HepG2 (cell line): ENCODE measurements at regions not wholly inside any gene's neighbourhood (a gene's known extent, or its start where the extent isn't known, plus 50 kb on each side); places are given as distances from the start of the nearest gene placed in this dataset.

ENCODE experiments used
- ATAC-seq: fragments of 200-7000 bp; cut with Tn5 transposase; 3 replicates; pipeline ENCODE4 v1.9.1; 2020; ENCODE audit warnings: mild to moderate bottlenecking, moderate library complexity
- BruUV-seq: library from RNA; stranded (reverse); fragments of 400-500 nt; replicated peaks from 2 replicates; lab custom pipeline; 2021; lab: Mats Ljungman, UMichigan
- CTCF ChIA-PET: fragments of 300-600 bp; formaldehyde crosslinking; extraction: SDS; loops from one replicate; lab custom pipeline; 2021; ENCODE audit warnings: low total read pairs, inconsistent platforms, low intra/inter-chr PET ratio; lab: Yijun Ruan, JAX
- POLR2A ChIA-PET: fragments of 350-600 bp; sonication (Branson Sonifier 250); formaldehyde crosslinking; loops from one replicate; lab custom pipeline; 2020; ENCODE audit warnings: antibody characterized with exemption, inconsistent platforms; lab: Yijun Ruan, JAX
- DNase-seq: peaks from one replicate; pipeline ENCODE4 v3.0.0-alpha.2; 2015; ENCODE audit warnings: low spot score
- FAIRE-seq: peaks from 3 replicates; lab custom pipeline; 2011; peaks lifted over from hg19 to GRCh38; lab: Jason Lieb, UNC
- H2AFZ ChIP-seq: one replicate; pipeline ENCODE4 v1.6.1; 2011; ENCODE audit warnings: low read length, inconsistent platforms
- H3K27ac ChIP-seq: fragments of 300-600 bp; 3 replicates; pipeline ENCODE4 v1.8.0; 2011; ENCODE audit warnings: mixed run types, mild to moderate bottlenecking, mixed read lengths, low read length, inconsistent platforms; ENCODE audit not compliant: insufficient read depth; ENCODE audit errors: extremely low read length
- H3K27me3 ChIP-seq, 2 experiments: fragments of 200-600 bp in 1 of 2; 2 replicates in 1 of 2; 3 replicates in 1 of 2; pipeline versions ENCODE4 v1.6.0 to v1.8.0; 2011; ENCODE audit warnings: low read length in 2 of 2, mild to moderate bottlenecking in 2 of 2, moderate library complexity in 2 of 2, inconsistent platforms in 1 of 2; ENCODE audit not compliant: insufficient read depth in 2 of 2, control insufficient read depth in 1 of 2
- H3K36me3 ChIP-seq, 2 experiments: fragments of 200-600 bp in 1 of 2; replicated peaks in 1 of 2; 2 replicates in 1 of 2; 3 replicates in 1 of 2; pipeline versions ENCODE4 v1.5.1 to v1.8.0; 2011; ENCODE audit warnings: low read length in 2 of 2, inconsistent platforms in 1 of 2; ENCODE audit not compliant: insufficient read depth in 2 of 2, control insufficient read depth in 1 of 2
- H3K4me1 ChIP-seq: 2 replicates; pipeline ENCODE4 v1.5.1; 2012; ENCODE audit warnings: low read length, inconsistent platforms; ENCODE audit not compliant: insufficient read depth
- H3K4me2 ChIP-seq: 2 replicates; pipeline ENCODE4 v1.6.0; 2011; ENCODE audit warnings: low read depth, low read length, inconsistent platforms
- H3K4me3 ChIP-seq, 3 experiments: fragments of 200-600 bp in 1 of 3; sonication (generic), shearing (Covaris generic) in 1 of 3; replicated peaks in 1 of 3; 2 replicates each; pipeline ENCODE4 v1.5.1; 2011 to 2016; ENCODE audit warnings: low read length in 3 of 3, inconsistent platforms in 2 of 3, low read depth in 2 of 3, mild to moderate bottlenecking in 2 of 3, control low read depth in 1 of 3, mixed read lengths in 1 of 3; ENCODE audit not compliant: insufficient read depth in 1 of 3
- H3K79me2 ChIP-seq: one replicate; pipeline ENCODE4 v1.6.1; 2011; ENCODE audit warnings: low read length, inconsistent platforms; ENCODE audit not compliant: insufficient read depth
- H3K9ac ChIP-seq: 2 replicates; pipeline ENCODE4 v1.6.0; 2011; ENCODE audit warnings: mild to moderate bottlenecking, low read depth, low read length, inconsistent platforms; ENCODE audit not compliant: insufficient read depth
- H3K9me3 ChIP-seq: 2 replicates; pipeline ENCODE4 v1.5.1; 2012; ENCODE audit warnings: mild to moderate bottlenecking, low read length
- H4K20me1 ChIP-seq: 2 replicates; pipeline ENCODE4 v1.6.0; 2011; ENCODE audit warnings: inconsistent platforms, mild to moderate bottlenecking, low read length, moderate library complexity; ENCODE audit not compliant: insufficient read depth
- ADNP ChIP-seq: sonication (generic); formaldehyde crosslinking; IDR thresholded peaks from 2 replicates; pipeline ENCODE4 v1.4.0; 2020; ENCODE audit warnings: missing genetic modification reagents
- CSRNP2 ChIP-seq: sonication (generic); formaldehyde crosslinking; conservative IDR thresholded peaks from 2 replicates; pipeline ENCODE4 v1.8.0; 2022; ENCODE audit warnings: low read depth, missing genetic modification reagents
- HOXA7 ChIP-seq: sonication (generic); formaldehyde crosslinking; IDR thresholded peaks from 2 replicates; pipeline ENCODE4 v1.8.1; 2022; ENCODE audit warnings: mild to moderate bottlenecking, missing genetic modification reagents, moderate library complexity
- ISL2 ChIP-seq: sonication (generic); formaldehyde crosslinking; IDR thresholded peaks from 2 replicates; pipeline ENCODE4 v1.5.0; 2020; ENCODE audit warnings: missing genetic modification reagents
- JDP2 ChIP-seq: sonication (generic); formaldehyde crosslinking; IDR thresholded peaks from 2 replicates; pipeline ENCODE4 v1.8.1; 2022; ENCODE audit warnings: missing genetic modification reagents, borderline replicate concordance
- NAIF1 ChIP-seq: sonication (generic); formaldehyde crosslinking; IDR thresholded peaks from 2 replicates; pipeline ENCODE4 v1.5.0; 2020; ENCODE audit warnings: mild to moderate bottlenecking, missing genetic modification reagents, borderline replicate concordance
- TAF15 ChIP-seq: fragments of 200-400 bp; formaldehyde crosslinking; IDR thresholded peaks from one replicate; pipeline ENCODE4 v1.6.1; 2018; ENCODE audit warnings: mild to moderate bottlenecking, low read depth, low read length; ENCODE audit not compliant: poor library complexity, severe bottlenecking
- TERF1 ChIP-seq: sonication (generic); formaldehyde crosslinking; IDR thresholded peaks from 2 replicates; pipeline ENCODE4 v1.8.0; 2022; ENCODE audit warnings: mild to moderate bottlenecking, missing genetic modification reagents, moderate library complexity
- TFE3 ChIP-seq: IDR thresholded peaks from 2 replicates; pipeline ENCODE4 v1.6.1; 2016
- WIZ ChIP-seq: sonication (generic); formaldehyde crosslinking; IDR thresholded peaks from 2 replicates; pipeline ENCODE4 v1.5.1; 2020; ENCODE audit warnings: mild to moderate bottlenecking, missing genetic modification reagents
- ZBTB37 ChIP-seq: sonication (generic); formaldehyde crosslinking; IDR thresholded peaks from 2 replicates; pipeline ENCODE4 v1.4.0; 2020; ENCODE audit warnings: mild to moderate bottlenecking, missing genetic modification reagents
- ZBTB44 ChIP-seq: sonication (generic); formaldehyde crosslinking; IDR thresholded peaks from 2 replicates; pipeline ENCODE4 v1.4.0; 2020; ENCODE audit warnings: missing genetic modification reagents
- ZNF160 ChIP-seq: sonication (generic); formaldehyde crosslinking; IDR thresholded peaks from 2 replicates; pipeline ENCODE4 v1.8.0; 2022; ENCODE audit warnings: mild to moderate bottlenecking, inconsistent platforms, missing genetic modification reagents
- ZNF446 ChIP-seq: sonication (generic); formaldehyde crosslinking; IDR thresholded peaks from 2 replicates; pipeline ENCODE4 v1.5.0; 2020; ENCODE audit warnings: mild to moderate bottlenecking, missing genetic modification reagents
- ZNF740 ChIP-seq: sonication (generic); formaldehyde crosslinking; IDR thresholded peaks from 2 replicates; pipeline ENCODE4 v1.4.0; 2020; ENCODE audit warnings: missing genetic modification reagents
- ZSCAN25 ChIP-seq: sonication (generic); formaldehyde crosslinking; IDR thresholded peaks from 2 replicates; pipeline ENCODE4 v1.8.0; 2022; ENCODE audit warnings: mild to moderate bottlenecking, missing genetic modification reagents
- ZZZ3 ChIP-seq: sonication (generic); formaldehyde crosslinking; IDR thresholded peaks from 2 replicates; pipeline ENCODE4 v1.4.0; 2020; ENCODE audit warnings: missing genetic modification reagents, mild to moderate bottlenecking, borderline replicate concordance
- WGBS: methylation state at CpG from one replicate; pipeline ENCODE4 v1.1.6; 2017; ENCODE audit warnings: low lambda C conversion rate; 5-methylcytosine and 5-hydroxymethylcytosine counted together
- in situ Hi-C: cut with HindIII; loops from 2 replicates; pipeline ENCODE4 v1.10.0; 2017; ENCODE audit warnings: low pct_unique_long_range_greater_than_20kb; ENCODE audit not compliant: extremely low pct_ligation_motif_present
- intact Hi-C: fragments of 100-400 bp; cut with micrococcal nuclease; formaldehyde crosslinking; loops from one replicate; pipeline ENCODE4 v1.10.0; 2022; ENCODE audit not compliant: unreplicated experiment

- TF ChIP-seq ZNF740 (CRISPR knock-in tag) (no peak), ISL2 (CRISPR knock-in tag) (no peak), JDP2 (no peak), ZNF446 (no peak)
These were observed 1179.9 kb downstream of the ZPLD1 start (continued) for GRCh38 chr3:103614719-103615118.

- Histone ChIP-seq H3K9me3 (peaks cover 28% of the 10 kb centered on the region), H3K27me3 (no peaks in the 10 kb centered on the region), H3K4me1 (no peaks in the 10 kb centered on the region), H3K79me2 (no peaks in the 10 kb centered on the region), H3K4me2 (no peak overlapping the region), H3K27ac (no peak overlapping the region), H4K20me1 (no peaks in the 10 kb centered on the region), H3K36me3 (no peaks in the 10 kb centered on the region), H3K9ac (no peak overlapping the region), H3K4me3 (no peak overlapping the region), H2AFZ (no peak overlapping the region)
- 0% methylated on average over 2 of the region's 2 CpGs for WGBS
- no TSS peak for BruUV-seq
- FAIRE-seq, result no peak
- in situ Hi-C loops, result no loop called here
- intact Hi-C loops, result no loop called here
- POLR2A ChIA-PET, result no interaction called here
- no peak for DNase-seq
- CTCF ChIA-PET, result no interaction called here
- ATAC-seq, result no peak
- TF ChIP-seq ZNF160 (CRISPR knock-in tag) (no peak), ZBTB44 (no peak), ZZZ3 (CRISPR knock-in tag) (no peak), ZBTB37 (CRISPR knock-in tag) (no peak), CSRNP2 (CRISPR knock-in tag) (no peak), ADNP (CRISPR knock-in tag) (no peak), NAIF1 (CRISPR knock-in tag) (no peak), HOXA7 (no peak), ZSCAN25 (no peak), TERF1 (CRISPR knock-in tag) (no peak), TAF15 (no peak), TFE3 (CRISPR knock-in tag) (no peak), WIZ (no peak)
These were observed 1183.1 kb downstream of the ZPLD1 start for GRCh38 chr3:103617961-103618360.
